Neural progenitor cell (in vitro differentiated cells): ENCODE measurements at regions not wholly inside any gene's neighbourhood (a gene's known extent, or its start where the extent isn't known, plus 50 kb on each side); places are given as distances from the start of the nearest gene placed in this dataset.

Experiments used
- DNase-seq: peaks from one replicate; pipeline ENCODE4 v3.0.0-alpha.2; 2016; ENCODE audit warnings: low spot score
- H2AFZ ChIP-seq: fragments of 200-600 bp; sonication (generic); replicated peaks from 2 replicates; pipeline ENCODE4 v1.6.1; 2016; ENCODE audit warnings: antibody characterized with exemption
- H3F3A ChIP-seq: fragments of 200-600 bp; sonication (generic); 2 replicates; pipeline ENCODE4 v1.6.1; 2016; ENCODE audit warnings: antibody characterized with exemption, low read depth
- H3K27ac ChIP-seq: fragments of 200-600 bp; sonication (generic); 2 replicates; pipeline ENCODE4 v1.5.1; 2016; ENCODE audit warnings: mild to moderate bottlenecking
- H3K27me3 ChIP-seq: fragments of 200-600 bp; sonication (generic); 2 replicates; pipeline ENCODE4 v1.6.1; 2016; ENCODE audit warnings: mild to moderate bottlenecking, moderate library complexity
- H3K36me3 ChIP-seq: fragments of 200-600 bp; sonication (generic); 2 replicates; pipeline ENCODE4 v1.5.1; 2016
- H3K4me1 ChIP-seq: fragments of 200-600 bp; sonication (generic); 2 replicates; pipeline ENCODE4 v1.6.1; 2016; ENCODE audit warnings: mixed run types
- H3K4me2 ChIP-seq: fragments of 200-600 bp; sonication (generic); 2 replicates; pipeline ENCODE4 v1.6.1; 2016
- H3K4me3 ChIP-seq: fragments of 200-600 bp; sonication (generic); 2 replicates; pipeline ENCODE4 v1.5.1; 2016
- H3K79me2 ChIP-seq: fragments of 200-600 bp; sonication (generic); 2 replicates; pipeline ENCODE4 v1.6.1; 2016; ENCODE audit warnings: low read depth
- H3K9ac ChIP-seq: fragments of 200-600 bp; sonication (generic); 2 replicates; pipeline ENCODE4 v1.6.1; 2016
- H3K9me3 ChIP-seq: fragments of 200-600 bp; sonication (generic); 2 replicates; pipeline ENCODE4 v1.5.1; 2016; ENCODE audit warnings: low read depth
- H4K20me1 ChIP-seq: fragments of 200-600 bp; sonication (generic); 2 replicates; pipeline ENCODE4 v1.6.1; 2016; ENCODE audit warnings: low read depth
- H3K27ac Mint-ChIP-seq: 3 replicates; pipeline ENCODE4 v1.8.0; 2021; ENCODE audit warnings: mixed read lengths
- H3K27me3 Mint-ChIP-seq: 2 replicates; pipeline ENCODE4 v1.8.0; 2022; ENCODE audit warnings: low read depth, mild to moderate bottlenecking, inconsistent platforms, moderate library complexity, mixed read lengths; ENCODE audit not compliant: insufficient read depth
- H3K36me3 Mint-ChIP-seq: 3 replicates; pipeline ENCODE4 v1.8.0; 2021; ENCODE audit warnings: mixed read lengths
- H3K4me1 Mint-ChIP-seq: 3 replicates; pipeline ENCODE4 v1.8.0; 2021; ENCODE audit warnings: mixed read lengths
- H3K4me3 Mint-ChIP-seq: 3 replicates; pipeline ENCODE4 v1.8.0; 2021; ENCODE audit warnings: mild to moderate bottlenecking, moderate library complexity, mixed read lengths
- H3K9me3 Mint-ChIP-seq: 3 replicates; pipeline ENCODE4 v1.8.0; 2020; ENCODE audit warnings: mixed read lengths
- EZH2 ChIP-seq: fragments of 200-600 bp; sonication (generic); IDR thresholded peaks from 2 replicates; pipeline ENCODE4 v1.6.1; 2017; ENCODE audit warnings: antibody characterized with exemption, mild to moderate bottlenecking, moderate library complexity
- EZH2phosphoT487 ChIP-seq: fragments of 200-600 bp; sonication (generic); IDR thresholded peaks from 2 replicates; pipeline ENCODE4 v1.6.1; 2017; ENCODE audit warnings: antibody characterized with exemption
- TF ChIP-seq, protein P1 (sequence below): fragments of 200-600 bp; sonication (generic); IDR thresholded peaks from 2 replicates; pipeline ENCODE4 v1.5.1; 2017; ENCODE audit warnings: antibody characterized with exemption, mild to moderate bottlenecking

DNA sequence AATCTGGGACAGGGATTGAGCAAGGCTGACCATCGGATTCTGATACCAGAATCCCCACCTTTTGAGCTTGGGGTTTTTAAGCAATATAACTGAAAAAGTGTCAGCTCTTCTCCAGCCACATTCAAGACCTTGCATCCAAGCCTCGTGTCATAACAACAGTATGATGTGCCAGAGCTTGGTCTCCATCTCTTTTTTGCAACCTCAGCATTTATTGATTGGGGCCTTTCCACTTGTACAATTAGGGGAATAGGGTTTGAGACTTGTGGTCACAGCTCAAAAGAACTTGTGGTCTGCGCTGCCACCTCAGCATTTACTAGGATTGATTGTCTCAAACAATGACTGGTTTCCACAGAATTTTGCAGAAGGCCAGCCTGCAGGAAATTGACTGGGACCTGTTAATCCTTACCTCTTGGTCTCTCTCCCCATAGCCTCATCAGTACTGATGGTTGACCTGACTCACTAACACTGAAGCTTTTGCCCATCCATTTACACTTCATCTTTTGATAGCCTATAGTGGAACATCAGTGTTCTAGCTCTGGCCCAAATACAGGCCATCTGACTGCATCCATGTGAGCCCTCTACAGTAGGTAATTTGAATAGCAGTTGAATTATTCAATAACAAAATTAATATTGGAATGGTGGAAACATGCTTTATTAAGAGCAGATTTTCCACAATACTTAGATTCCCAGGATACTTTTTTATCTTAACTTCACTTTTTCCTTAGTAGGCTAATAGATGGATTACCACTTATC is 381.6 kb upstream of the PRR16 start:
- Histone ChIP-seq H3K27me3 (no peaks in the 10 kb centered on the region), H4K20me1 (no peaks in the 10 kb centered on the region), H3K36me3 (no peaks in the 10 kb centered on the region), H3F3A (no peaks in the 10 kb centered on the region), H3K9ac (no peak overlapping the region), H3K4me3 (no peak overlapping the region), H2AFZ (no peak overlapping the region), H3K9me3 (no peaks in the 10 kb centered on the region), H3K4me2 (no peak overlapping the region), H3K79me2 (no peaks in the 10 kb centered on the region), H3K27ac (no peak overlapping the region), H3K4me1 (no peaks in the 10 kb centered on the region)
- Mint-ChIP-seq H3K9me3 (no peaks in the 10 kb centered on the region), H3K27ac (no peak overlapping the region), H3K4me1 (peaks cover 5% of the 10 kb centered on the region), H3K27me3 (peaks cover 3% of the 10 kb centered on the region), H3K36me3 (no peaks in the 10 kb centered on the region), H3K4me3 (no peak overlapping the region)
- TF ChIP-seq, protein P1, sequence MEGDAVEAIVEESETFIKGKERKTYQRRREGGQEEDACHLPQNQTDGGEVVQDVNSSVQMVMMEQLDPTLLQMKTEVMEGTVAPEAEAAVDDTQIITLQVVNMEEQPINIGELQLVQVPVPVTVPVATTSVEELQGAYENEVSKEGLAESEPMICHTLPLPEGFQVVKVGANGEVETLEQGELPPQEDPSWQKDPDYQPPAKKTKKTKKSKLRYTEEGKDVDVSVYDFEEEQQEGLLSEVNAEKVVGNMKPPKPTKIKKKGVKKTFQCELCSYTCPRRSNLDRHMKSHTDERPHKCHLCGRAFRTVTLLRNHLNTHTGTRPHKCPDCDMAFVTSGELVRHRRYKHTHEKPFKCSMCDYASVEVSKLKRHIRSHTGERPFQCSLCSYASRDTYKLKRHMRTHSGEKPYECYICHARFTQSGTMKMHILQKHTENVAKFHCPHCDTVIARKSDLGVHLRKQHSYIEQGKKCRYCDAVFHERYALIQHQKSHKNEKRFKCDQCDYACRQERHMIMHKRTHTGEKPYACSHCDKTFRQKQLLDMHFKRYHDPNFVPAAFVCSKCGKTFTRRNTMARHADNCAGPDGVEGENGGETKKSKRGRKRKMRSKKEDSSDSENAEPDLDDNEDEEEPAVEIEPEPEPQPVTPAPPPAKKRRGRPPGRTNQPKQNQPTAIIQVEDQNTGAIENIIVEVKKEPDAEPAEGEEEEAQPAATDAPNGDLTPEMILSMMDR, result no peak
- TF ChIP-seq EZH2phosphoT487, result no peak
- no peak for TF ChIP-seq EZH2
- DNase-seq, result no peak

DNA sequence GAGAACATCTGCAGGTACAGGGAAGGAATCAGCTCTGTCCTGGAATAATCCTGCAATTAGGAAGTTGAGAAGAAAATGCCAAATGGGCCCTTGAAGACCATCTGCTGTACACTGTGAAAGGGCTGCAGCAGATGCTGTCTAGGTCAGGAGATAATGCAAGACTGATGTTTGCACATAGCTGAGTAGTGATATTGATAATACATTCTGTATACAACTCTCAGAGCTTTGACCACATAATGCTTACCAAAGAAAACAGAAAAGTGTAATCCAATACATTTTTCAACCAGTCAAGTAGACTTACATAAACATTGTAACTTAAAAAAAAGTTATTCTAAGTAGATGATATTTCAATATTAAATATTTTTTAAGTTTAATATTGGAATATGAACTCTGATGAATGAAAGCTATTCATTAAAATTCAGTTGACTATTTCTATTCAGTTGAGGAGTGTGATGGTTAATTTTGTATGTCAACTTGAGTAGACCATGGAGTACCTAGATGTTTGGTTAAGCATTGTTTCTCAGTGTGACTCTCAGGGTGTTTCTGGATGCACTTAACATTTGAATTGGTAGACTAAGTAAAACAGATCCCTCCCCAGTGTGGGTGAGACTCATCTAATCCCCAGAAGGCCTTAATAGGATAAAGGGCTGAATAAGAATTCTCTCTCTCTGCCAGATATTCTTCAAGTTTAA is 380.1 kb upstream of the PRR16 start:
- TF ChIP-seq EZH2phosphoT487, result no peak
- no peak for TF ChIP-seq EZH2
- TF ChIP-seq, protein P1, result no peak
- H3K9ac ChIP-seq, result no peak overlapping the region
- H2AFZ ChIP-seq, result no peak overlapping the region
- H3K27me3 ChIP-seq, result no peaks in the 10 kb centered on the region
- no peak for DNase-seq
- no peak overlapping the region for H3K27ac Mint-ChIP-seq
- H3K9me3 Mint-ChIP-seq, result no peaks in the 10 kb centered on the region
- H4K20me1 ChIP-seq, result no peaks in the 10 kb centered on the region
- no peak overlapping the region for H3K4me2 ChIP-seq
- no peaks in the 10 kb centered on the region for H3K79me2 ChIP-seq
- H3K4me1 Mint-ChIP-seq, result peaks cover 5% of the 10 kb centered on the region
- no peaks in the 10 kb centered on the region for H3K36me3 ChIP-seq
- no peak overlapping the region for H3K4me3 Mint-ChIP-seq
- H3K4me3 ChIP-seq, result no peak overlapping the region
- H3K4me1 ChIP-seq, result no peaks in the 10 kb centered on the region
- H3F3A ChIP-seq, result no peaks in the 10 kb centered on the region
- no peaks in the 10 kb centered on the region for H3K9me3 ChIP-seq
- peaks cover 3% of the 10 kb centered on the region for H3K27me3 Mint-ChIP-seq
- H3K27ac ChIP-seq, result no peak overlapping the region
- no peaks in the 10 kb centered on the region for H3K36me3 Mint-ChIP-seq

DNA sequence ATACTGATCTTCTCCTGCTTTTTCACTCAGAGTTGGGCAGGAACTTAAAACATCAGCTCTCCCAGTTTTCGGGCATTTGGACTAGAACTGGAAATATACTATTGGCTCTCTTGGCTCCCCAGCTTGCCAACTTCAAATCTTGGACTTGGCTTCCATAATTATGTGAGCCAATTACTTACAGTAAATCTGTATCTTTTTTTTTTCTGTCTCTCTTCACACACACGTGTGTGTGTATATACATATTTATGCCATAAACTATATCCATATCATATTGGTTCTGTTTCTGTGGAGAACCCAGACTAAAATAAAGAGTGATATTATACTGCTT is 379.6 kb upstream of the PRR16 start:
- Histone ChIP-seq H3K36me3 (no peaks in the 10 kb centered on the region), H3K79me2 (no peaks in the 10 kb centered on the region), H3K9ac (no peak overlapping the region), H3F3A (no peaks in the 10 kb centered on the region), H3K27ac (no peak overlapping the region), H3K27me3 (no peaks in the 10 kb centered on the region), H4K20me1 (no peaks in the 10 kb centered on the region), H3K4me1 (no peaks in the 10 kb centered on the region), H2AFZ (no peak overlapping the region), H3K4me2 (no peak overlapping the region), H3K9me3 (no peaks in the 10 kb centered on the region), H3K4me3 (no peak overlapping the region)
- H3K4me3 Mint-ChIP-seq, result no peak overlapping the region
- H3K27me3 Mint-ChIP-seq, result peaks cover 3% of the 10 kb centered on the region
- TF ChIP-seq, protein P1, result no peak
- no peak for TF ChIP-seq EZH2
- no peak for TF ChIP-seq EZH2phosphoT487
- H3K36me3 Mint-ChIP-seq, result no peaks in the 10 kb centered on the region
- DNase-seq, result no peak
- no peak overlapping the region for H3K27ac Mint-ChIP-seq
- peaks cover 5% of the 10 kb centered on the region for H3K4me1 Mint-ChIP-seq
- no peaks in the 10 kb centered on the region for H3K9me3 Mint-ChIP-seq
